ENCODE measurements at regions not wholly inside any gene's neighbourhood (a gene's known extent, or its start where the extent isn't known, plus 50 kb on each side); places are given as distances from the start of the nearest gene placed in this dataset.

- ChIA-PET POLR2A (no interaction called here), CTCF (no interaction called here)
- Mint-ChIP-seq H3K27me3 (peaks cover 3% of the 10 kb centered on the region), H3K36me3 (ENCODE audit: low read depth) (no peaks in the 10 kb centered on the region), H3K4me3 (no peak overlapping the region), H3K27ac (no peak overlapping the region), H3K4me1 (no peaks in the 10 kb centered on the region), H3K9me3 (no peaks in the 10 kb centered on the region)
- DNase-seq = no peak
These were observed 80.6 kb upstream of the CLDN10 start for GRCh38 chr13:95471960-95472359.

GRCh38 chr13:95474992-95475391 lies 77.5 kb upstream of the CLDN10 start:
- no peak for DNase-seq
- no peak overlapping the region for H3K4me3 Mint-ChIP-seq
- H3K27me3 Mint-ChIP-seq = peaks cover 6% of the 10 kb centered on the region
- H3K27ac Mint-ChIP-seq = no peak overlapping the region
- POLR2A ChIA-PET = no interaction called here
- H3K9me3 Mint-ChIP-seq = no peaks in the 10 kb centered on the region
- H3K36me3 Mint-ChIP-seq (ENCODE audit: low read depth) = no peaks in the 10 kb centered on the region
- CTCF ChIA-PET = interaction anchor here (1.3 to 6.7 kb wide), 2 partner anchors 8 to 285 kb away, joined by 3 to 34 read pairs; no protein-coding TSS in a partner anchor
- H3K4me1 Mint-ChIP-seq = peaks cover 13% of the 10 kb centered on the region

GRCh38 chr13:95477187-95477586 lies 75.3 kb upstream of the CLDN10 start:
- Mint-ChIP-seq H3K27me3 (peaks cover 9% of the 10 kb centered on the region), H3K27ac (no peak overlapping the region), H3K4me3 (no peak overlapping the region), H3K36me3 (ENCODE audit: low read depth) (no peaks in the 10 kb centered on the region), H3K9me3 (no peaks in the 10 kb centered on the region), H3K4me1 (peaks cover 22% of the 10 kb centered on the region)
- ChIA-PET CTCF (interaction anchor here (0.6 to 6.7 kb wide), 6 partner anchors 16 to 357 kb away, joined by 3 to 34 read pairs (median 4); no protein-coding TSS in a partner anchor), POLR2A (no interaction called here)
- no peak for DNase-seq

GRCh38 chr13:95479731-95480130 lies 72.8 kb upstream of the CLDN10 start:
- H3K4me3 Mint-ChIP-seq = no peak overlapping the region
- POLR2A ChIA-PET = interaction anchor here (1.3 kb wide), 1 partner anchor 291 kb away, joined by 3 read pairs; no protein-coding TSS in a partner anchor

GRCh38 chr13:95480131-95480545 lies 72.4 kb upstream of the CLDN10 start:
- no peak for DNase-seq
- Mint-ChIP-seq H3K27me3 (peaks cover 9% of the 10 kb centered on the region), H3K4me1 (peaks cover 22% of the 10 kb centered on the region), H3K9me3 (no peaks in the 10 kb centered on the region), H3K36me3 (ENCODE audit: low read depth) (no peaks in the 10 kb centered on the region), H3K4me3 (no peak overlapping the region), H3K27ac (no peak overlapping the region)
- CTCF ChIA-PET = interaction anchor here (1.4 to 6.7 kb wide), 4 partner anchors 75 to 354 kb away, joined by 5 to 34 read pairs (median 12); no protein-coding TSS in a partner anchor
- POLR2A ChIA-PET = interaction anchor here (1.3 kb wide), 1 partner anchor 291 kb away, joined by 3 read pairs; no protein-coding TSS in a partner anchor

More at GRCh38 chr13:95479731-95480130, 72.8 kb upstream of the CLDN10 start:
- DNase-seq = no peak
- Mint-ChIP-seq H3K4me1 (peaks cover 22% of the 10 kb centered on the region), H3K9me3 (no peaks in the 10 kb centered on the region), H3K36me3 (ENCODE audit: low read depth) (no peaks in the 10 kb centered on the region), H3K27me3 (peaks cover 9% of the 10 kb centered on the region), H3K27ac (no peak overlapping the region)
- CTCF ChIA-PET = interaction anchor here (1.4 to 6.7 kb wide), 4 partner anchors 75 to 354 kb away, joined by 5 to 34 read pairs (median 12); no protein-coding TSS in a partner anchor

- ChIA-PET POLR2A (interaction anchor here (1.3 kb wide), 1 partner anchor 292 kb away, joined by 3 read pairs; no protein-coding TSS in a partner anchor), CTCF (interaction anchor here (0.6 to 6.7 kb wide), 5 partner anchors 76 to 857 kb away, joined by 3 to 34 read pairs (median 6); no protein-coding TSS in a partner anchor)
- Mint-ChIP-seq H3K27me3 (peaks cover 6% of the 10 kb centered on the region), H3K36me3 (ENCODE audit: low read depth) (no peaks in the 10 kb centered on the region), H3K27ac (no peak overlapping the region), H3K4me3 (no peak overlapping the region), H3K9me3 (no peaks in the 10 kb centered on the region), H3K4me1 (peaks cover 22% of the 10 kb centered on the region)
- no peak for DNase-seq
These were observed 71.4 kb upstream of the CLDN10 start for GRCh38 chr13:95480791-95481780.

GRCh38 chr13:95484052-95484451 lies 68.5 kb upstream of the CLDN10 start:
- Mint-ChIP-seq H3K4me1 (peaks cover 15% of the 10 kb centered on the region), H3K36me3 (ENCODE audit: low read depth) (no peaks in the 10 kb centered on the region), H3K4me3 (no peak overlapping the region), H3K9me3 (no peaks in the 10 kb centered on the region), H3K27me3 (peaks cover 3% of the 10 kb centered on the region), H3K27ac (no peak overlapping the region)
- DNase-seq = no peak
- ChIA-PET POLR2A (no interaction called here), CTCF (interaction anchor here (1.2 kb wide), 1 partner anchor 10 kb away, joined by 3 read pairs; no protein-coding TSS in a partner anchor)

- no peak for DNase-seq
- peaks cover 8% of the 10 kb centered on the region for H3K4me1 Mint-ChIP-seq
- H3K27ac Mint-ChIP-seq = no peak overlapping the region
- CTCF ChIA-PET = no interaction called here
- H3K27me3 Mint-ChIP-seq = peaks cover 5% of the 10 kb centered on the region
- no peaks in the 10 kb centered on the region for H3K9me3 Mint-ChIP-seq
- POLR2A ChIA-PET = no interaction called here
- no peaks in the 10 kb centered on the region for H3K36me3 Mint-ChIP-seq (ENCODE audit: low read depth)
- no peak overlapping the region for H3K4me3 Mint-ChIP-seq
These were observed 67.4 kb upstream of the CLDN10 start for GRCh38 chr13:95485045-95485517.

- POLR2A ChIA-PET = no interaction called here
- no peak overlapping the region for H3K27ac Mint-ChIP-seq
- peaks cover 7% of the 10 kb centered on the region for H3K27me3 Mint-ChIP-seq
- no peaks in the 10 kb centered on the region for H3K36me3 Mint-ChIP-seq (ENCODE audit: low read depth)
- no peak for DNase-seq
- no peaks in the 10 kb centered on the region for H3K9me3 Mint-ChIP-seq
- CTCF ChIA-PET = no interaction called here
- H3K4me3 Mint-ChIP-seq = no peak overlapping the region
- peaks cover 2% of the 10 kb centered on the region for H3K4me1 Mint-ChIP-seq
These were observed 66.9 kb upstream of the CLDN10 start for GRCh38 chr13:95485518-95486144.

GRCh38 chr13:95492044-95492801 lies 60.3 kb upstream of the CLDN10 start:
- Mint-ChIP-seq H3K4me3 (no peak overlapping the region), H3K36me3 (ENCODE audit: low read depth) (no peaks in the 10 kb centered on the region), H3K27me3 (peaks cover 6% of the 10 kb centered on the region), H3K4me1 (no peaks in the 10 kb centered on the region), H3K9me3 (no peaks in the 10 kb centered on the region), H3K27ac (no peak overlapping the region)
- CTCF ChIA-PET = interaction anchor here (0.9 kb wide), 1 partner anchor 14 kb away, joined by 5 read pairs; no protein-coding TSS in a partner anchor
- POLR2A ChIA-PET = no interaction called here
- no peak for DNase-seq

GRCh38 chr13:95494082-95494681 lies 58.3 kb upstream of the CLDN10 start:
- POLR2A ChIA-PET = no interaction called here
- Mint-ChIP-seq H3K4me3 (no peak overlapping the region), H3K36me3 (ENCODE audit: low read depth) (no peaks in the 10 kb centered on the region), H3K9me3 (no peaks in the 10 kb centered on the region), H3K27me3 (peaks cover 6% of the 10 kb centered on the region), H3K27ac (no peak overlapping the region), H3K4me1 (no peaks in the 10 kb centered on the region)
- no peak for DNase-seq
- CTCF ChIA-PET = interaction anchor here (0.7 to 1.0 kb wide), 4 partner anchors 11 to 341 kb away, joined by 3 to 4 read pairs (median 3); no protein-coding TSS in a partner anchor

- no peak overlapping the region for H3K27ac Mint-ChIP-seq
- H3K27me3 Mint-ChIP-seq = peaks cover 10% of the 10 kb centered on the region
- no peak for DNase-seq
- ChIA-PET CTCF (interaction anchor here (0.8 kb wide), 1 partner anchor 40 kb away, joined by 3 read pairs; no protein-coding TSS in a partner anchor), POLR2A (no interaction called here)
- H3K36me3 Mint-ChIP-seq (ENCODE audit: low read depth) = no peaks in the 10 kb centered on the region
- H3K4me1 Mint-ChIP-seq = no peaks in the 10 kb centered on the region
- no peak overlapping the region for H3K4me3 Mint-ChIP-seq
- H3K9me3 Mint-ChIP-seq = no peaks in the 10 kb centered on the region
These were observed 56.0 kb upstream of the CLDN10 start for GRCh38 chr13:95496485-95496884.
